H1 (cell line): ENCODE measurements at regions not wholly inside any gene's neighbourhood (a gene's known extent, or its start where the extent isn't known, plus 50 kb on each side); places are given as distances from the start of the nearest gene placed in this dataset.

Experiments used
- CTCF ChIA-PET: fragments of 300-600 bp; sonication (Branson Sonifier 250); formaldehyde crosslinking; loops from one replicate; lab custom pipeline; 2021; ENCODE audit not compliant: partially characterized antibody; lab: Charles Lee
- POLR2A ChIA-PET: fragments of 300-600 bp; sonication (Branson Sonifier 250); formaldehyde crosslinking; loops from one replicate; lab custom pipeline; 2021; ENCODE audit warnings: inconsistent platforms; ENCODE audit not compliant: partially characterized antibody; lab: Charles Lee
- DNase-seq, 2 experiments: peaks; one replicate each; pipeline versions ENCODE4 v3.0.0 to v3.0.0-alpha.2; 2010 to 2022; ENCODE audit warnings: low spot score in 2 of 2, low read depth in 1 of 2, mixed read lengths in 1 of 2
- FAIRE-seq: peaks from 2 replicates; lab custom pipeline; 2011; peaks lifted over from hg19 to GRCh38; lab: Jason Lieb, UNC
- H2AFZ ChIP-seq: 2 replicates; pipeline ENCODE4 v1.8.1; 2012; ENCODE audit warnings: low read length, inconsistent platforms
- H2AK5ac ChIP-seq: 2 replicates; pipeline ENCODE4 v1.6.1; 2013; ENCODE audit warnings: low read depth, low read length
- H2BK120ac ChIP-seq: replicated peaks from 2 replicates; pipeline ENCODE3; 2013; ENCODE audit warnings: low read depth, low read length, inconsistent platforms
- H2BK12ac ChIP-seq: 2 replicates; pipeline ENCODE4 v1.6.1; 2013; ENCODE audit warnings: low read depth, low read length
- H2BK15ac ChIP-seq: 2 replicates; pipeline ENCODE4 v1.6.1; 2013; ENCODE audit warnings: low read length
- H2BK20ac ChIP-seq: 2 replicates; pipeline ENCODE4 v1.6.1; 2013; ENCODE audit warnings: low read length
- H2BK5ac ChIP-seq: 2 replicates; pipeline ENCODE4 v1.6.1; 2013; ENCODE audit warnings: low read depth, low read length
- H3K14ac ChIP-seq: 2 replicates; pipeline ENCODE4 v1.6.1; 2013; ENCODE audit warnings: inconsistent platforms; ENCODE audit not compliant: insufficient read length
- H3K18ac ChIP-seq: 2 replicates; pipeline ENCODE4 v1.6.1; 2013; ENCODE audit warnings: low read length; ENCODE audit errors: extremely low read depth
- H3K23ac ChIP-seq: 2 replicates; pipeline ENCODE4 v1.6.1; 2013; ENCODE audit warnings: inconsistent platforms; ENCODE audit not compliant: insufficient read length
- H3K23me2 ChIP-seq: 2 replicates; pipeline ENCODE4 v1.6.1; 2013; ENCODE audit warnings: low read depth, low read length
- H3K27ac ChIP-seq: 2 replicates; pipeline ENCODE4 v1.6.1; 2011; ENCODE audit warnings: low read depth, low read length, inconsistent platforms
- H3K27me3 ChIP-seq, 4 experiments: replicated peaks in 1 of 4; 1 replicate in 1 of 4; 2 replicates in 3 of 4; pipeline versions ENCODE4 v1.6.1 to v1.8.1; 2011 to 2013; ENCODE audit warnings: low read length in 3 of 4, mild to moderate bottlenecking in 3 of 4, inconsistent platforms in 2 of 4, mixed read lengths in 2 of 4, moderate library complexity in 1 of 4; ENCODE audit not compliant: control insufficient read depth in 3 of 4, insufficient read depth in 3 of 4; ENCODE audit errors: extremely low read depth in 1 of 4
- H3K36me3 ChIP-seq, 4 experiments: 2 replicates each; pipeline versions ENCODE4 v1.6.1 to v1.8.1; 2011 to 2013; ENCODE audit warnings: mild to moderate bottlenecking in 4 of 4, low read length in 3 of 4, moderate library complexity in 2 of 4, control low read depth in 1 of 4, inconsistent platforms in 1 of 4; ENCODE audit not compliant: insufficient read depth in 4 of 4, control insufficient read depth in 2 of 4
- H3K4ac ChIP-seq: replicated peaks from 2 replicates; pipeline ENCODE3; 2013; ENCODE audit warnings: low read length, low read depth, mixed read lengths, inconsistent platforms; ENCODE audit not compliant: insufficient read length
- H3K4me1 ChIP-seq, 4 experiments: replicated peaks in 1 of 4; 1 replicate in 1 of 4; 2 replicates in 3 of 4; pipeline versions ENCODE4 v1.6.1 to v1.8.1; 2011 to 2013; ENCODE audit warnings: low read length in 3 of 4, inconsistent platforms in 2 of 4, mixed read lengths in 1 of 4; ENCODE audit not compliant: insufficient read depth in 4 of 4, control insufficient read depth in 3 of 4
- H3K4me2 ChIP-seq, 2 experiments: 2 replicates each; pipeline versions ENCODE4 v1.6.1 to v1.8.1; 2011 to 2013; ENCODE audit warnings: low read depth in 2 of 2, low read length in 2 of 2, control low read depth in 1 of 2, inconsistent platforms in 1 of 2, mild to moderate bottlenecking in 1 of 2; ENCODE audit not compliant: insufficient read depth in 1 of 2
- H3K4me3 ChIP-seq, 4 experiments: fragments of 200-600, 300-600 bp in 1 of 4; sonication (generic), shearing (Covaris generic), sonication (Bioruptor Twin) in 1 of 4; 2 replicates each; pipeline versions ENCODE4 v1.5.1 to v1.8.1; 2011 to 2016; ENCODE audit warnings: low read length in 4 of 4, low read depth in 3 of 4, control low read depth in 2 of 4, inconsistent platforms in 2 of 4, mild to moderate bottlenecking in 2 of 4, mixed read lengths in 1 of 4, moderate library complexity in 1 of 4; ENCODE audit not compliant: insufficient read depth in 2 of 4; ENCODE audit errors: extremely low read depth in 1 of 4
- H3K56ac ChIP-seq: replicated peaks from 2 replicates; pipeline ENCODE3; 2013; ENCODE audit warnings: low read depth, mild to moderate bottlenecking, mixed read lengths, low read length, inconsistent platforms; ENCODE audit not compliant: insufficient read length
- H3K79me1 ChIP-seq: 2 replicates; pipeline ENCODE4 v1.6.1; 2013; ENCODE audit warnings: low read depth, low read length, control low read depth
- H3K79me2 ChIP-seq, 2 experiments: 2 replicates each; pipeline versions ENCODE4 v1.6.1 to v1.8.1; 2012 to 2013; ENCODE audit warnings: low read length in 2 of 2, mild to moderate bottlenecking in 2 of 2, inconsistent platforms in 1 of 2; ENCODE audit not compliant: insufficient read depth in 2 of 2, control insufficient read depth in 1 of 2
- H3K9ac ChIP-seq, 4 experiments: replicated peaks in 1 of 4; 1 replicate in 1 of 4; 2 replicates in 3 of 4; pipeline versions ENCODE4 v1.6.1 to v1.8.1; 2011 to 2013; ENCODE audit warnings: low read depth in 3 of 4, low read length in 3 of 4, control low read depth in 2 of 4, mild to moderate bottlenecking in 2 of 4, moderate library complexity in 2 of 4, inconsistent platforms in 1 of 4; ENCODE audit errors: extremely low read depth in 1 of 4
- H3K9me3 ChIP-seq, 2 experiments: 2 replicates each; pipeline versions ENCODE4 v1.6.1 to v1.8.1; 2012 to 2013; ENCODE audit warnings: mild to moderate bottlenecking in 2 of 2, moderate library complexity in 2 of 2, control low read depth in 1 of 2, inconsistent platforms in 1 of 2, low read depth in 1 of 2, low read length in 1 of 2, mixed read lengths in 1 of 2; ENCODE audit not compliant: insufficient read depth in 2 of 2
- H4K20me1 ChIP-seq, 2 experiments: replicated peaks in 1 of 2; 2 replicates each; pipeline versions ENCODE3 to v1.8.1; 2011 to 2013; ENCODE audit warnings: inconsistent platforms in 2 of 2, low read length in 2 of 2, mild to moderate bottlenecking in 1 of 2; ENCODE audit not compliant: insufficient read depth in 2 of 2, control insufficient read depth in 1 of 2
- H4K5ac ChIP-seq: 2 replicates; pipeline ENCODE4 v1.6.1; 2013; ENCODE audit warnings: low read length, low read depth, mixed read lengths, inconsistent platforms; ENCODE audit not compliant: insufficient read length
- H4K8ac ChIP-seq: 2 replicates; pipeline ENCODE4 v1.8.0; 2013; ENCODE audit warnings: mild to moderate bottlenecking, moderate library complexity, low read length, inconsistent platforms; ENCODE audit not compliant: insufficient read depth; ENCODE audit errors: extremely low read depth
- H4K91ac ChIP-seq: replicated peaks from 2 replicates; pipeline ENCODE3; 2013; ENCODE audit warnings: low read length, mixed read lengths, inconsistent platforms; ENCODE audit not compliant: insufficient read length
- ATF2 ChIP-seq: IDR thresholded peaks from 2 replicates; pipeline ENCODE4 v1.6.1; 2012; ENCODE audit warnings: low read length, inconsistent platforms
- CTBP2 ChIP-seq: IDR thresholded peaks from 2 replicates; pipeline ENCODE4 v1.7.0; 2011; ENCODE audit warnings: borderline replicate concordance, mild to moderate bottlenecking, moderate library complexity, mixed read lengths, low read length; ENCODE audit not compliant: insufficient read depth, insufficient read length
- EGR1 ChIP-seq: IDR thresholded peaks from 2 replicates; pipeline ENCODE4 v1.6.1; 2011; ENCODE audit warnings: low read depth, low read length, borderline replicate concordance
- HDAC2 ChIP-seq, 2 experiments: fragments of 300-600 bp in 1 of 2; sonication (generic) in 1 of 2; IDR thresholded peaks; 2 replicates each; pipeline ENCODE4 v1.6.1; 2011 to 2012; ENCODE audit warnings: low read depth in 2 of 2, low read length in 2 of 2, mild to moderate bottlenecking in 2 of 2, moderate library complexity in 2 of 2, borderline replicate concordance in 1 of 2, inconsistent platforms in 1 of 2
- KDM4A ChIP-seq: IDR thresholded peaks from one replicate; pipeline ENCODE4 v1.7.1; 2012; ENCODE audit warnings: low read depth, mild to moderate bottlenecking, moderate library complexity, low read length, inconsistent platforms; ENCODE audit not compliant: severe bottlenecking
- KDM5A ChIP-seq: fragments of 200-600 bp; IDR thresholded peaks from 2 replicates; pipeline ENCODE4 v1.7.1; 2012; ENCODE audit warnings: mild to moderate bottlenecking, low read length, inconsistent platforms, mixed read lengths
- PHF8 ChIP-seq: fragments of 200-600 bp; sonication (generic); conservative IDR thresholded peaks from 2 replicates; pipeline ENCODE4 v1.7.1; 2012; ENCODE audit warnings: low read depth, mild to moderate bottlenecking, inconsistent platforms, low read length, moderate library complexity
- POU5F1 ChIP-seq: IDR thresholded peaks from 2 replicates; pipeline ENCODE4 v1.6.1; 2011; ENCODE audit warnings: low read depth, mild to moderate bottlenecking, low read length, moderate library complexity
- USF2 ChIP-seq: IDR thresholded peaks from 2 replicates; pipeline ENCODE4 v1.6.1; 2011; ENCODE audit warnings: low read length, improper control_type of control experiment
- WGBS, 2 experiments: shearing (Covaris generic) in 1 of 2; methylation state at CpG; one replicate each; pipeline versions ENCODE4 v1.1.6 to v1.1.7; 2013 to 2015; ENCODE audit warnings: low lambda C conversion rate in 2 of 2, mixed read lengths in 2 of 2, inconsistent platforms in 1 of 2, low coverage in 1 of 2, missing lambda C conversion rate in 1 of 2; ENCODE audit not compliant: insufficient replicate concordance in 2 of 2, insufficient coverage in 1 of 2, insufficient read length in 1 of 2; ENCODE audit errors: extremely low coverage in 1 of 2, missing lambda C conversion rate in 1 of 2; 5-methylcytosine and 5-hydroxymethylcytosine counted together

GRCh38 chr12:40559865-40560264, 132.4 kb upstream of the CNTN1 start (continued):
- no peak for TF ChIP-seq PHF8

DNA sequence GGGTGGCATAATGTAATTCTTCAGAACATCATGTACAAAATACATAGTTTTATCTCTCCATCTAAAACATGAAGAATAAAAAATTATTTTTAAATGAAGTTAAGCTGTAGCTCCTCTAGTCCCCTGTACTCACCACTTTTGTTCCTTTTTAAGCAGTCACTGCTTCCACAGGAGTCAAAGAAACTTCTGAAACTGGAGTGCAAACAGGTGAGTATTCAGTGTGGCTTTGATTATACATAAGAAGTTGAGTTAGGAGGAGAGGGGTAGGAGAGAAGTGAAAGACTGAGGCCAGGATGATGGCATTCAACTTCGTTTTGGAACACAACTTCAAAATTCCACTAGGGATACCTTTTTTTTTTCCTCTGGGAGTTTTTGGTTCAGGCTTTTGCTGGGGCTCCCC, 131.4 kb upstream of the CNTN1 start:
- Histone ChIP-seq H3K36me3 (no peaks in the 10 kb centered on the region), H3K4me3 (no peak overlapping the region), H2BK120ac (no peak overlapping the region), H2AFZ (no peak overlapping the region), H3K79me2 (no peaks in the 10 kb centered on the region), H4K91ac (no peak overlapping the region), H2BK12ac (no peak overlapping the region), H4K5ac (no peak overlapping the region), H3K18ac (no peak overlapping the region), H2BK15ac (no peak overlapping the region), H2BK5ac (no peak overlapping the region), H3K27me3 (no peaks in the 10 kb centered on the region), H3K9ac (no peak overlapping the region), H3K23me2 (no peaks in the 10 kb centered on the region), H3K23ac (no peak overlapping the region), H3K9me3 (no peaks in the 10 kb centered on the region), H4K20me1 (no peaks in the 10 kb centered on the region), H3K4me1 (no peaks in the 10 kb centered on the region), H3K79me1 (no peaks in the 10 kb centered on the region), H4K8ac (no peak overlapping the region), H3K27ac (no peak overlapping the region), H2BK20ac (no peak overlapping the region), H3K4me2 (no peak overlapping the region), H3K56ac (no peak overlapping the region), H3K4ac (no peak overlapping the region), H2AK5ac (no peak overlapping the region), H3K14ac (no peak overlapping the region)
- FAIRE-seq (peak; percentile 7), DNase-seq (no peak)
- 50% methylated on average over 1 of the region's 1 CpG; no CpG with 5 or more reads in 1 of the 2 experiments for WGBS, 2 experiments
- CTCF ChIA-PET = interaction anchor here (0.6 to 1.9 kb wide), 3 partner anchors 13 to 1256 kb away, joined by 3 to 4 read pairs (median 4); no protein-coding TSS in a partner anchor
- POLR2A ChIA-PET = no interaction called here
- TF ChIP-seq KDM5A = no peak
- TF ChIP-seq KDM4A = no peak
- TF ChIP-seq CTBP2 = no peak
- no peak for TF ChIP-seq USF2
- TF ChIP-seq ATF2 = no peak
- no peak for TF ChIP-seq HDAC2 (IDR thresholded peaks at IDR 0.05; ENCODE audit: borderline replicate concordance in 1 of 2, low read depth in 2 of 2, low read length in 2 of 2)
- no peak for TF ChIP-seq EGR1
- no peak for TF ChIP-seq POU5F1
